SK-N-SH (cell line): ENCODE measurements at regions not wholly inside any gene's neighbourhood (a gene's known extent, or its start where the extent isn't known, plus 50 kb on each side); places are given as distances from the start of the nearest gene placed in this dataset.

Source experiments
- CTCF ChIA-PET: fragments of 300-600, 350-600 bp; formaldehyde crosslinking; extraction: SDS; loops from one replicate; lab custom pipeline; 2021; lab: Yijun Ruan, JAX
- POLR2A ChIA-PET: fragments of 350-600 bp; sonication (Branson Sonifier 250); formaldehyde crosslinking; extraction: SDS; loops from one replicate; lab custom pipeline; 2020; ENCODE audit warnings: antibody characterized with exemption, inconsistent platforms; lab: Yijun Ruan, JAX
- DNase-seq: peaks from one replicate; pipeline ENCODE4 v3.0.0; 2012
- H2AFZ ChIP-seq: fragments of 200-600 bp; sonication (generic); 2 replicates; pipeline ENCODE4 v1.8.1; 2016; ENCODE audit warnings: antibody characterized with exemption, mild to moderate bottlenecking, low read depth
- H3F3A ChIP-seq: fragments of 200-600 bp; sonication (generic); replicated peaks from 2 replicates; pipeline ENCODE3; 2016; ENCODE audit warnings: antibody characterized with exemption, mild to moderate bottlenecking; ENCODE audit not compliant: insufficient read depth
- H3K27ac ChIP-seq, 2 experiments: fragments of 200-500 bp in 1 of 2; fragments of 200-600 bp in 1 of 2; sonication (Bioruptor generic) in 1 of 2; sonication (generic), shearing (Covaris generic) in 1 of 2; 2 replicates each; pipeline versions ENCODE4 v1.5.1 to v1.6.1; 2014 to 2016; ENCODE audit warnings: low read depth in 2 of 2, inconsistent platforms in 1 of 2, low read length in 1 of 2, mild to moderate bottlenecking in 1 of 2, mixed read lengths in 1 of 2
- H3K27me3 ChIP-seq: fragments of 200-600 bp; sonication (generic), shearing (Covaris generic); 2 replicates; pipeline ENCODE4 v1.6.1; 2016; ENCODE audit warnings: mixed run types; ENCODE audit not compliant: insufficient read depth
- H3K36me3 ChIP-seq, 2 experiments: fragments of 200-500 bp in 1 of 2; fragments of 200-600 bp in 1 of 2; sonication (Bioruptor generic) in 1 of 2; sonication (generic) in 1 of 2; replicated peaks in 1 of 2; 2 replicates each; pipeline versions ENCODE3 to v1.5.1; 2014 to 2016; ENCODE audit warnings: low read length in 1 of 2, mild to moderate bottlenecking in 1 of 2; ENCODE audit not compliant: insufficient read depth in 2 of 2, control insufficient read depth in 1 of 2
- H3K4me1 ChIP-seq, 2 experiments: fragments of 200-500 bp in 1 of 2; fragments of 200-600 bp in 1 of 2; sonication (Bioruptor generic) in 1 of 2; sonication (generic), shearing (Covaris generic) in 1 of 2; 2 replicates each; pipeline versions ENCODE4 v1.5.1 to v1.6.1; 2014 to 2016; ENCODE audit warnings: low read depth in 1 of 2, low read length in 1 of 2, mixed run types in 1 of 2; ENCODE audit not compliant: insufficient read depth in 2 of 2, control insufficient read depth in 1 of 2
- H3K4me2 ChIP-seq: fragments of 200-600 bp; sonication (generic), shearing (Covaris generic); 2 replicates; pipeline ENCODE4 v1.6.1; 2017; ENCODE audit warnings: mixed run types
- H3K4me3 ChIP-seq, 2 experiments: fragments of 200-500 bp in 1 of 2; fragments of 200-600 bp in 1 of 2; sonication (Bioruptor generic) in 1 of 2; sonication (generic), shearing (Covaris generic) in 1 of 2; 2 replicates each; pipeline versions ENCODE4 v1.5.1 to v1.8.1; 2014 to 2016; ENCODE audit warnings: low read depth in 2 of 2, inconsistent platforms in 1 of 2, low read length in 1 of 2, mild to moderate bottlenecking in 1 of 2, mixed read lengths in 1 of 2, moderate library complexity in 1 of 2
- H3K79me2 ChIP-seq: fragments of 200-600 bp; sonication (generic); 2 replicates; pipeline ENCODE4 v1.8.1; 2017; ENCODE audit warnings: mild to moderate bottlenecking; ENCODE audit not compliant: insufficient read depth
- H3K9ac ChIP-seq: fragments of 200-600 bp; sonication (generic); 2 replicates; pipeline ENCODE4 v1.6.1; 2017; ENCODE audit warnings: mixed run types
- H3K9me2 ChIP-seq: fragments of 200-600 bp; sonication (generic); 2 replicates; pipeline ENCODE4 v1.6.1; 2017; ENCODE audit warnings: mixed run types
- H3K9me3 ChIP-seq: fragments of 200-600 bp; sonication (generic); 2 replicates; pipeline ENCODE4 v1.6.1; 2017; ENCODE audit warnings: mixed run types, mild to moderate bottlenecking, moderate library complexity
- H4K20me1 ChIP-seq: fragments of 200-600 bp; sonication (generic); 2 replicates; pipeline ENCODE4 v1.6.1; 2017; ENCODE audit warnings: mild to moderate bottlenecking, mixed run types; ENCODE audit not compliant: insufficient read depth
- ELF1 ChIP-seq: IDR thresholded peaks from 2 replicates; pipeline ENCODE4 v1.4.0; 2012
- FOSL2 ChIP-seq: IDR thresholded peaks from 2 replicates; pipeline ENCODE4 v1.4.0; 2012; ENCODE audit warnings: low read depth, mild to moderate bottlenecking, moderate library complexity, borderline replicate concordance
- GABPA ChIP-seq: IDR thresholded peaks from 2 replicates; pipeline ENCODE4 v1.4.0; 2012; ENCODE audit warnings: low read depth, mild to moderate bottlenecking
- GATA2 ChIP-seq: sonication (generic); formaldehyde crosslinking; IDR thresholded peaks from 2 replicates; pipeline ENCODE4 v1.5.0; 2020; ENCODE audit warnings: mild to moderate bottlenecking, missing genetic modification reagents
- POLR2AphosphoS5 ChIP-seq: IDR thresholded peaks from 2 replicates; pipeline ENCODE4 v1.6.1; 2012; ENCODE audit warnings: low read depth, low read length
- RCOR1 ChIP-seq: fragments of 150-350 bp; IDR thresholded peaks from 2 replicates; pipeline ENCODE4 v1.6.1; 2017; ENCODE audit warnings: antibody characterized with exemption, low read length
- RFX5 ChIP-seq: IDR thresholded peaks from 2 replicates; pipeline ENCODE4 v1.6.1; 2012; ENCODE audit warnings: mild to moderate bottlenecking, improper control_type of control experiment, low read length
- SMC3 ChIP-seq: IDR thresholded peaks from 2 replicates; pipeline ENCODE4 v1.6.1; 2012; ENCODE audit warnings: low read depth, low read length, improper control_type of control experiment
- WGBS: methylation state at CpG from one replicate; pipeline ENCODE4 v1.1.6; 2017; ENCODE audit warnings: low lambda C conversion rate; 5-methylcytosine and 5-hydroxymethylcytosine counted together
- TF ChIP-seq, protein P1 (sequence below): IDR thresholded peaks from 2 replicates; pipeline ENCODE4 v1.6.1; 2012; ENCODE audit warnings: mild to moderate bottlenecking, low read depth, low read length, moderate library complexity
- TF ChIP-seq, protein P2 (sequence below): fragments of 150-350 bp; IDR thresholded peaks from 2 replicates; pipeline ENCODE4 v1.6.1; 2017; ENCODE audit warnings: antibody characterized with exemption, low read length, low read depth, borderline replicate concordance

DNA sequence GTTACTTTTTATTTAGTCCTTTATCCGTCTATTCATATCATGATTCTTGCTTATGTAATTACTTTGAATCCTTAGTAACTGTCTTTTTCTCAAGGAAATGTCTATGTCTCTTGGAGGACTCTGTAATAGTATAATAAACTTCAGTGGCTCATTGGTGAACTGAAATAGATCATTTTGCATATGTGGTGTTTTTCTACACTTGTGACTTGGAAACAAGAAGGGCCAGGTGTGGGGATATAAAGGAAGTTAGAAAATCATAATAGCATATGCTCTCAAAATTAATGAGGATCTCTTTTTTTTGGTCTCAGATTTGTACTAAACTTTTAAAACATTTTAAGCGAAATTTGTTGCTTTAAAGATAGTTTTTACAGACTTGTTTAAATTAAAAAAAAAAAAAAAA lies 453.0 kb upstream of the CDH20 start:
- Histone ChIP-seq H3K9me2 (no peaks in the 10 kb centered on the region), H3K9me3 (no peaks in the 10 kb centered on the region), H3K27me3 (no peaks in the 10 kb centered on the region), H3K4me3 (no peak overlapping the region), H3K27ac (no peak overlapping the region), H3K4me2 (no peak overlapping the region), H3K36me3 (no peaks in the 10 kb centered on the region), H4K20me1 (no peaks in the 10 kb centered on the region), H3K4me1 (no peaks in the 10 kb centered on the region), H3K9ac (no peak overlapping the region), H2AFZ (no peak overlapping the region), H3F3A (no peaks in the 10 kb centered on the region), H3K79me2 (no peaks in the 10 kb centered on the region)
- CTCF ChIA-PET: interaction anchor here (1.1 kb wide), 1 partner anchor 14 kb away, joined by 3 read pairs; no protein-coding TSS in a partner anchor
- DNase-seq: no peak
- POLR2A ChIA-PET: no interaction called here
- WGBS: 32% methylated on average over 2 of the region's 2 CpGs
- no peak for TF ChIP-seq RFX5
- no peak for TF ChIP-seq GATA2 (CRISPR knock-in tag)
- no peak for TF ChIP-seq POLR2AphosphoS5
- TF ChIP-seq FOSL2: no peak
- no peak for TF ChIP-seq GABPA

DNA sequence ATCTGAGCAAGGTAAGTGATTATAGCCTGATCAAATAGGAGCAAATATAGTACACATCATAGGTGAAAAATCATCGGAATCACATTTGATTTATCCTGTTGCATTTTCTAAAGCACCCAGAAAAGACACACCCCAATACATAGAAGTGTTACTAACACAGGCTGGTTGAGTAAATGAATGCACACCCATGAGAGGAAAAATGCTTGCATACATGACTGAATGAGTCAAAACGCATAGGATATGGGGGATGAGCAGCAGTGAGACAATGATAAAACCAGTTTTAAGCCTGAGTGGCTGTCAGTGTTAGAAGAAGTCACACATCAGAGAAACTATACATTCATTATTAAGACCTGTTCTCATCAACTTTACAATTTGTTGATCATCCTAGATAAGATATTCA lies 449.6 kb upstream of the CDH20 start:
- H3K9me3 ChIP-seq: no peaks in the 10 kb centered on the region
- ChIA-PET POLR2A (no interaction called here), CTCF (no interaction called here)
- no peak overlapping the region for H3K4me3 ChIP-seq
- no peaks in the 10 kb centered on the region for H3K36me3 ChIP-seq
- TF ChIP-seq RFX5 (no peak), RCOR1 (no peak), SMC3 (no peak), ELF1 (no peak)
- TF ChIP-seq, protein P1, sequence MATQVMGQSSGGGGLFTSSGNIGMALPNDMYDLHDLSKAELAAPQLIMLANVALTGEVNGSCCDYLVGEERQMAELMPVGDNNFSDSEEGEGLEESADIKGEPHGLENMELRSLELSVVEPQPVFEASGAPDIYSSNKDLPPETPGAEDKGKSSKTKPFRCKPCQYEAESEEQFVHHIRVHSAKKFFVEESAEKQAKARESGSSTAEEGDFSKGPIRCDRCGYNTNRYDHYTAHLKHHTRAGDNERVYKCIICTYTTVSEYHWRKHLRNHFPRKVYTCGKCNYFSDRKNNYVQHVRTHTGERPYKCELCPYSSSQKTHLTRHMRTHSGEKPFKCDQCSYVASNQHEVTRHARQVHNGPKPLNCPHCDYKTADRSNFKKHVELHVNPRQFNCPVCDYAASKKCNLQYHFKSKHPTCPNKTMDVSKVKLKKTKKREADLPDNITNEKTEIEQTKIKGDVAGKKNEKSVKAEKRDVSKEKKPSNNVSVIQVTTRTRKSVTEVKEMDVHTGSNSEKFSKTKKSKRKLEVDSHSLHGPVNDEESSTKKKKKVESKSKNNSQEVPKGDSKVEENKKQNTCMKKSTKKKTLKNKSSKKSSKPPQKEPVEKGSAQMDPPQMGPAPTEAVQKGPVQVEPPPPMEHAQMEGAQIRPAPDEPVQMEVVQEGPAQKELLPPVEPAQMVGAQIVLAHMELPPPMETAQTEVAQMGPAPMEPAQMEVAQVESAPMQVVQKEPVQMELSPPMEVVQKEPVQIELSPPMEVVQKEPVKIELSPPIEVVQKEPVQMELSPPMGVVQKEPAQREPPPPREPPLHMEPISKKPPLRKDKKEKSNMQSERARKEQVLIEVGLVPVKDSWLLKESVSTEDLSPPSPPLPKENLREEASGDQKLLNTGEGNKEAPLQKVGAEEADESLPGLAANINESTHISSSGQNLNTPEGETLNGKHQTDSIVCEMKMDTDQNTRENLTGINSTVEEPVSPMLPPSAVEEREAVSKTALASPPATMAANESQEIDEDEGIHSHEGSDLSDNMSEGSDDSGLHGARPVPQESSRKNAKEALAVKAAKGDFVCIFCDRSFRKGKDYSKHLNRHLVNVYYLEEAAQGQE: no peak
- TF ChIP-seq, protein P2, sequence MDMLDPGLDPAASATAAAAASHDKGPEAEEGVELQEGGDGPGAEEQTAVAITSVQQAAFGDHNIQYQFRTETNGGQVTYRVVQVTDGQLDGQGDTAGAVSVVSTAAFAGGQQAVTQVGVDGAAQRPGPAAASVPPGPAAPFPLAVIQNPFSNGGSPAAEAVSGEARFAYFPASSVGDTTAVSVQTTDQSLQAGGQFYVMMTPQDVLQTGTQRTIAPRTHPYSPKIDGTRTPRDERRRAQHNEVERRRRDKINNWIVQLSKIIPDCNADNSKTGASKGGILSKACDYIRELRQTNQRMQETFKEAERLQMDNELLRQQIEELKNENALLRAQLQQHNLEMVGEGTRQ: no peak
- TF ChIP-seq, all 33 proteins: peak for 0
- no peaks in the 10 kb centered on the region for H3K9me2 ChIP-seq
- H2AFZ ChIP-seq: no peak overlapping the region
- no peak for DNase-seq
- H3K27ac ChIP-seq: no peak overlapping the region
- no peak overlapping the region for H3K9ac ChIP-seq
- no peaks in the 10 kb centered on the region for H4K20me1 ChIP-seq
- 67% methylated on average over 2 of the region's 2 CpGs for WGBS
- no peaks in the 10 kb centered on the region for H3F3A ChIP-seq
- H3K4me1 ChIP-seq: no peaks in the 10 kb centered on the region
- H3K27me3 ChIP-seq: no peaks in the 10 kb centered on the region
- no peak overlapping the region for H3K4me2 ChIP-seq
- no peaks in the 10 kb centered on the region for H3K79me2 ChIP-seq
